WTC11 (cell line): ENCODE measurements at regions not wholly inside any gene's neighbourhood (a gene's known extent, or its start where the extent isn't known, plus 50 kb on each side); places are given as distances from the start of the nearest gene placed in this dataset.

Experiments
- ATAC-seq: fragments of 200-7000 bp; cut with Tn5 transposase; 2 replicates; pipeline ENCODE4 v1.10.0; 2021; ENCODE audit warnings: mild to moderate bottlenecking, moderate library complexity
- CTCF ChIA-PET: fragments of 300-600 bp; sonication (Branson Sonifier 250); formaldehyde crosslinking; loops from one replicate; lab custom pipeline; 2021; ENCODE audit warnings: antibody characterized with exemption; lab: Charles Lee
- POLR2A ChIA-PET: fragments of 350-600 bp; sonication (Branson Sonifier 250); formaldehyde crosslinking; loops from one replicate; lab custom pipeline; 2021; ENCODE audit warnings: antibody characterized with exemption; lab: Charles Lee
- DNase-seq: peaks from one replicate; pipeline ENCODE4 v3.0.0; 2021; ENCODE audit warnings: low spot score
- H3K27ac Mint-ChIP-seq: 2 replicates; pipeline ENCODE4 v1.8.0; 2021; ENCODE audit warnings: mixed read lengths
- H3K27me3 Mint-ChIP-seq: 2 replicates; pipeline ENCODE4 v1.8.0; 2021; ENCODE audit warnings: low read depth, mild to moderate bottlenecking, moderate library complexity, mixed read lengths
- H3K36me3 Mint-ChIP-seq: 2 replicates; pipeline ENCODE4 v1.8.0; 2021; ENCODE audit warnings: mixed read lengths
- H3K4me1 Mint-ChIP-seq: 2 replicates; pipeline ENCODE4 v1.8.0; 2022; ENCODE audit warnings: mixed read lengths
- H3K4me3 Mint-ChIP-seq: 2 replicates; pipeline ENCODE4 v1.8.0; 2021; ENCODE audit warnings: mild to moderate bottlenecking, moderate library complexity, mixed read lengths
- H3K9me3 Mint-ChIP-seq: 2 replicates; pipeline ENCODE4 v1.8.0; 2021; ENCODE audit warnings: mixed read lengths
- AR ChIP-seq: fragments of 250-450 bp; sonication (Bioruptor Pico); IDR thresholded peaks from 2 replicates; pipeline ENCODE4 v1.9.0; 2021; ENCODE audit warnings: mild to moderate bottlenecking
- ATF2 ChIP-seq: sonication (generic); formaldehyde crosslinking; IDR thresholded peaks from 2 replicates; pipeline ENCODE4 v1.8.1; 2022; ENCODE audit warnings: low read depth, missing genetic modification reagents, borderline replicate concordance
- ATF3 ChIP-seq: sonication (generic); formaldehyde crosslinking; conservative IDR thresholded peaks from 2 replicates; pipeline ENCODE4 v1.8.1; 2022; ENCODE audit warnings: mild to moderate bottlenecking, missing genetic modification reagents
- CREM ChIP-seq: sonication (generic); formaldehyde crosslinking; IDR thresholded peaks from 2 replicates; pipeline ENCODE4 v1.8.1; 2022; ENCODE audit warnings: mild to moderate bottlenecking, missing genetic modification reagents, moderate library complexity
- CTCF ChIP-seq: fragments of 200-600 bp; IDR thresholded peaks from 2 replicates; pipeline ENCODE4 v1.8.0; 2022; ENCODE audit warnings: antibody characterized with exemption
- ELF4 ChIP-seq: sonication (generic); formaldehyde crosslinking; IDR thresholded peaks from 2 replicates; pipeline ENCODE4 v1.8.1; 2022; ENCODE audit warnings: low read depth, mild to moderate bottlenecking, moderate library complexity, missing genetic modification reagents
- ETV6 ChIP-seq: sonication (generic); formaldehyde crosslinking; IDR thresholded peaks from 2 replicates; pipeline ENCODE4 v1.8.1; 2022; ENCODE audit warnings: mild to moderate bottlenecking, missing genetic modification reagents
- FOXJ3 ChIP-seq: sonication (generic); formaldehyde crosslinking; IDR thresholded peaks from 2 replicates; pipeline ENCODE4 v1.9.0; 2021; ENCODE audit warnings: missing genetic modification reagents, mild to moderate bottlenecking, borderline replicate concordance
- FOXP1 ChIP-seq: sonication (generic); formaldehyde crosslinking; IDR thresholded peaks from 2 replicates; pipeline ENCODE4 v1.8.0; 2022; ENCODE audit warnings: missing genetic modification reagents, mild to moderate bottlenecking, moderate library complexity, borderline replicate concordance
- FOXP4 ChIP-seq: sonication (generic); formaldehyde crosslinking; IDR thresholded peaks from 2 replicates; pipeline ENCODE4 v1.8.0; 2022; ENCODE audit warnings: mild to moderate bottlenecking, missing genetic modification reagents
- IRF1 ChIP-seq: sonication (generic); formaldehyde crosslinking; IDR thresholded peaks from 2 replicates; pipeline ENCODE4 v1.8.0; 2023; ENCODE audit warnings: missing genetic modification reagents
- IRF2 ChIP-seq: sonication (generic); formaldehyde crosslinking; IDR thresholded peaks from 2 replicates; pipeline ENCODE4 v1.8.0; 2022; ENCODE audit warnings: low read depth, missing genetic modification reagents, borderline replicate concordance
- NFATC4 ChIP-seq: fragments of 250-450 bp; sonication (Bioruptor Pico); IDR thresholded peaks from 2 replicates; pipeline ENCODE4 v1.9.0; 2021; ENCODE audit warnings: mild to moderate bottlenecking
- PRDM15 ChIP-seq: sonication (generic); formaldehyde crosslinking; IDR thresholded peaks from 2 replicates; pipeline ENCODE4 v1.8.0; 2022; ENCODE audit warnings: missing genetic modification reagents
- RORB ChIP-seq: fragments of 250-450 bp; sonication (Bioruptor Pico); IDR thresholded peaks from 2 replicates; pipeline ENCODE4 v1.9.0; 2021; ENCODE audit warnings: mild to moderate bottlenecking
- TCF7 ChIP-seq: sonication (generic); formaldehyde crosslinking; IDR thresholded peaks from 2 replicates; pipeline ENCODE4 v1.8.0; 2022; ENCODE audit warnings: mild to moderate bottlenecking, low read depth, missing genetic modification reagents, moderate library complexity
- TEAD1 ChIP-seq: sonication (generic); formaldehyde crosslinking; IDR thresholded peaks from 2 replicates; pipeline ENCODE4 v1.8.0; 2022; ENCODE audit warnings: mild to moderate bottlenecking, missing genetic modification reagents
- TEAD4 ChIP-seq: sonication (generic); formaldehyde crosslinking; IDR thresholded peaks from 2 replicates; pipeline ENCODE4 v1.8.0; 2022; ENCODE audit warnings: mild to moderate bottlenecking, missing genetic modification reagents
- USF1 ChIP-seq: sonication (generic); formaldehyde crosslinking; IDR thresholded peaks from 2 replicates; pipeline ENCODE4 v1.8.0; 2022; ENCODE audit warnings: mild to moderate bottlenecking, missing genetic modification reagents
- ZMAT4 ChIP-seq: fragments of 250-450 bp; sonication (Bioruptor Pico); IDR thresholded peaks from 2 replicates; pipeline ENCODE4 v1.9.0; 2021; ENCODE audit warnings: mild to moderate bottlenecking

GRCh38 chr3:159804726-159805410 is 183.8 kb upstream of the IL12A start:
- Mint-ChIP-seq H3K36me3 (no peaks in the 10 kb centered on the region), H3K9me3 (no peaks in the 10 kb centered on the region), H3K4me1 (peaks cover 6% of the 10 kb centered on the region), H3K27me3 (peaks cover 41% of the 10 kb centered on the region), H3K27ac (no peak overlapping the region), H3K4me3 (no peak overlapping the region)
- TF ChIP-seq FOXJ3 (no peak), CTCF (peak; percentile 48), ATF3 (CRISPR knock-in tag) (no peak), FOXP4 (CRISPR knock-in tag) (no peak), ELF4 (CRISPR knock-in tag) (no peak), CREM (CRISPR knock-in tag) (0 out of 2 replicates have a peak, but pooled peaks have one; percentile 20), TEAD1 (CRISPR knock-in tag) (no peak), AR (CRISPR knock-in tag) (no peak), ETV6 (no peak), RORB (no peak), IRF2 (CRISPR knock-in tag) (no peak), ATF2 (CRISPR knock-in tag) (no peak), NFATC4 (no peak), USF1 (CRISPR knock-in tag) (no peak), FOXP1 (no peak), TEAD4 (CRISPR knock-in tag) (no peak), ZMAT4 (CRISPR knock-in tag) (no peak), TCF7 (no peak), IRF1 (no peak), PRDM15 (CRISPR knock-in tag) (peak; percentile 8; the same call in 1 of the 2 replicates)
- DNase-seq (peak; percentile 70), ATAC-seq (peak; percentile 100)
- ChIA-PET CTCF (interaction anchor here (0.5 to 4.3 kb wide), 41 partner anchors 8 to 544 kb away, joined by 3 to 37 read pairs (median 5); no protein-coding TSS in a partner anchor), POLR2A (no interaction called here)
